ENCODE measurements at regions not wholly inside any gene's neighbourhood (a gene's known extent, or its start where the extent isn't known, plus 50 kb on each side); places are given as distances from the start of the nearest gene placed in this dataset.
"Not testable (repeated sequence)": the region's sequence is repeated elsewhere in the genome, so short reads cannot be mapped to it uniquely, and the experiment has no call there.

DNA sequence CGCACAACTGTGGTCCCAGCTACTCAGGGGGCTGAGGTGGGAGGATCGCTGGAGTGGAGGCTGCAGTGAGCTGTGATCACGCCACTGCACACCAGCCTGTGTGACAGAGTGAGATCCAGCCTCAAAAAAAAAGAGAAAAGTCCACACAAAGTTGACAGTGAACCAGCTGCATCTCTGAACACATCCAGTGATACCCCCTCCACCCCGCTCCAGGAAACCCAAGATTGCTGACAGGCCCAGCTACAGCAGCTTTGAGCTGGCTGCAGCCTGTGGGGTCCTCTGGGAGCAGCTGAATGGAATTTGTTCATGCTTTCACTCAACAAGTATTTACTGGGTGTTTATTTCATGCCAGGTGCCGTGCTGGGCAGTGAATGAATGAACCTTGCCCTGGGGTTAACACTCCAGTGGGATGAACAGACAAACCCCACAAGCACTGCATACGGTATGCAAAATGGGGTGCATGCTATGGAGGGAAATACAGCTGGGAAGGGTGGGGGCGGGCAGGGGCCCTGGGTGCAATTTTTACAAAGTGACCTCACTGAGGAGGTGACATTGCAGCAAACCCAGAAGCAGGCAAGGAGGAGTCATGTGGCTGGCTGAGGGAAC lies 170.9 kb downstream of the GOSR1 start:
- H3K4me3 ChIP-seq, result not testable (repeated sequence)

DNA sequence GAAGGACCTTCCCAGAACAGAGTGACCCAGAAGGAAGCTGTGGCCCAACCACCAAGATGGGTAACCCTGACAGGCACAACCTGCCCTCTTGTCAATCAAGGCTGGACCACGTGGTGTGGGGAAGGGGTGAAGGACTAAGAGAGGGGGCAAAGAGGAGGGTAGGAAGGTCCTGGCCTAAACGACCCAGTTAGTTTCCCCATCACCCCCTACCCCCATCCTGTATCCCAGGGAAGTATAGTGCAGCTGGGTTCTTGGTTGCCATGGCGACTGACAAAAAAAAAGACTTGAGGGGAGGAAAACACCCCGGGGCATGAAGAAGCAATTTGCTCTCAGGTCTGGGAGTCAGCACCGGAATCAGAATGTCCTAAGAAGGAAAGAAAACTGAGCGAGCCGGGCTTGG lies 168.7 kb downstream of the GOSR1 start:
- H3K27ac ChIP-seq, H3K4me3 ChIP-seq: not testable (repeated sequence)

More for the DNA sequence above, 170.9 kb downstream of the GOSR1 start:
- H3K27ac ChIP-seq, result not testable (repeated sequence)

DNA sequence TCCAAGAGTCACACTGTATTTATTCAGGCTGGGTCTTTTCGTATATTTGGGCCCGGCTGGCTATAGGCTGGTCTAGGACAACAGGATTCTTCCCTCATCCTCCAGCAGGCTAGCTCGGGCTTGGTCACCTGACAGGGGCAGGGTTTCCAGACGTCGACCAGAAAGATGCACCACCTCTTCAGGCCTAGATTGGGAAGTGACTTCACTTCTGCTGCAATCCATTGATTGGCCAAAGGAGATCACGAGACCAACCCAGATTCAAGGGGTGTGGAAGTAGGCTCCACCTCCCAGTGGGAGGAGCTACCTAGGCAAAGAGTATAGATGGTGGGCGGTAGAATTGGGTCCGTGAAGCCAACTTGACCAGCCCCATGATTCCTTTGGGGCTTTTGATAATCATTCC lies 167.5 kb downstream of the GOSR1 start:
- H3K27ac ChIP-seq, H3K4me3 ChIP-seq: not testable (repeated sequence)

DNA sequence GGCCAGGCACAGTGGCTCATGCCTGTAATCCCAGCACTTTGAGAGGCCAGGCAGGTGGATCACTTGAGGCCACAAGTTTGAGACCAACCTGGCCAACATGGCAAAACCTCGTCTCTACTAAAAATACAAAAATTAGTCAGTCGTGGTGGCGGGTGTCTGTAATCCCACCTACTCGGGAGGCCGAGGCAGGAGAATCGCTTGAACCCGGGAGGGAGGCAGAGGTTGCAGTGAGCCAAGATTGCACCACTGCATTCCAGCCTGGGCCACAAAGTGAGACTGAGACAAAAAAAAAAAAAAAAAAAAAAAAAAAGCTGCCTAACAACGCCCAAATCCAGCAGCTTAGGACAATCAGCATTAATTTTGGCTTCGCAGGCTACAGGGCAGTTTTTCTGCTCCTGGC lies 167.1 kb downstream of the GOSR1 start:
- H3K27ac ChIP-seq, H3K4me3 ChIP-seq: not testable (repeated sequence)

DNA sequence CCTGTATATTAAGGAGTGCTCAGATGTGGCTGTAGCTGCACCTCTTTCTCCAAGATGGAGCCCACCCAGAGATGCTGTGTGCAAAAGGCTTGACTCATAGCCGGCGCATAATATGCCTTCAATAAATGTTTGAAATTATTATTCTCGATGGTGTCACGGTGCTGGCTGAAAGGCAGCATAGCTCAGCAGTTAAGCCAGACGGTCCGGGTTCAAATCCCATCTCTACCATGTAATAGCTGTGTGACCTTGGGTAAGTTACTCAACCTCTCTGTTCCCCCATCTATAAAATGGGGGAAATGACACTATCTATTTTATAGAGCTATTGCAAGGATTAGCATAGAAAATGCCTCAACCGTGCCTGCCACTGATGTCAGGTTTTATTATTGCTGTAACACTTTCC lies 164.2 kb downstream of the GOSR1 start:
- H3K27ac ChIP-seq, H3K4me3 ChIP-seq: not testable (repeated sequence)

DNA sequence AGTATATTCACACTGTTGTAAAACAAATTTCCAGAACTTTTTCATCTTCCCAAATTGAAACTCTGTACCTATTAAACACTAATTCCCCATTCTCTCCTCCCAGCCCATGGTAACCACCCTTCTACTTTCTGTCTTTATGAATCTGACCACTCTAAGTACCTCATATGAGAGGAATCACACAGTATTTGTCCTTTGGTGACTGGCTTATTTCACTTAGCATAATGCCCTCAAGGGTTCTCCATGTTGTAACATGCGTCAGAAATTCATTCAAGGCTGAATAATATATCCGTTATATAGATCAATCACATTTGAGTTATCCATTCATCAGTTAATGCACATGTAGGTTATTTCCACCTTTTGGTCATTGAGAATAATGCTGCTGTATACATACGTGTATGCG lies 162.2 kb downstream of the GOSR1 start:
- not testable (repeated sequence) for H3K27ac ChIP-seq

DNA sequence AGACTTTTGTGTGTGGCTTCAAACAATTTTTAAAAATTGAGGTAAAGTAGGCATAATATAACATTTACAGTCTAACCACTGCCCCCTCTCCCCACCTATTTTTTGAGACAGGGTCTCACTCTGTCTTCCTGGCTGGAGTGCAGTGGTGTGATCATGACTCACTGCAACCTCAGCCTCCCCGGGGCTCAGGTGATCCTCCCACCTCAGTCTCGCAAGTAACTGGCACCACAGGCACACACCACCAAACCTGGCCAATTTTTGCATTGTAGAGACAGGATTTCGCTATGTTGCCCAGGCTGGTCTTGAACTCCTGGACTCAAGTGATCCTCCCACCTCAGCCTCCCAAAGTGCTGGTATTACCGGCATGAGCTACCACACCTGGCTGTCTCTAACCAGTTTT lies 161.8 kb downstream of the GOSR1 start:
- not testable (repeated sequence) for H3K27ac ChIP-seq, H3K4me3 ChIP-seq

More for the DNA sequence above, 162.2 kb downstream of the GOSR1 start:
- not testable (repeated sequence) for H3K4me3 ChIP-seq

DNA sequence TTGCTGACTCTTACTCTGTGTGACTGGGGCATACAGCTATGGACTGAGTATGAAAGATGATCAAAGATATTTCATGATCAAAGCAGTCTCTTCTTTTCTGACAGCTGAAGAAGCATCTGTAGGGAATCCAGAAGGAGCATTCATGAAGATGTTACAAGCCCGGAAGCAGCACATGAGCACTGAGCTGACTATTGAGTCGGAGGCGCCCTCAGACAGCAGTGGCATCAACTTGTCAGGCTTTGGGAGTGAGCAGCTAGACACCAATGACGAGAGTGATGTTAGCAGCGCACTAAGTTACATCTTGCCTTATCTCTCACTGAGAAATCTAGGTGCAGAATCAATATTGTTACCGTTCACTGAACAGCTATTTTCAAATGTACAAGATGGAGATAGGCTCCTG lies 154.4 kb downstream of the GOSR1 start:
- not testable (repeated sequence) for H3K27ac ChIP-seq, H3K4me3 ChIP-seq

DNA sequence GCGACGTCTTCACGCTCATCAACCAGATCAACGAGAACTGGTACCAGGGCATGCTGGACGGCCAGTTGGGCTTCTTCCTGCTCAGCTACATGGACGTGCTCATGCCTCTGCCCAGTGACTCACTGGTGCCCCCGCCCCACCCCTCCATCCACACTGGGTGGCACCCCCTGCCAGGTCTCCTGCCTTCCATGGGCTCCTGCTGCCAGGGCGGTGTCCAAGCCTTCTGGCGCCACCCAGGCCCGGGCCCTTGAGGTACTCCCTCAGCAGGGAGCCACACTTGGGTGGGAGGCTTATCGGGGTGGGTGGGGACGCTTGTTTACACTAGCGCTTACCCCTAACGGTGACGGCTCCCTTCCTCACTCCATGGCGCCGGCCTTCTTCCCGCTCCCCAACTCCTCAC lies 148.2 kb downstream of the GOSR1 start:
- not testable (repeated sequence) for H3K4me3 ChIP-seq, H3K27ac ChIP-seq

DNA sequence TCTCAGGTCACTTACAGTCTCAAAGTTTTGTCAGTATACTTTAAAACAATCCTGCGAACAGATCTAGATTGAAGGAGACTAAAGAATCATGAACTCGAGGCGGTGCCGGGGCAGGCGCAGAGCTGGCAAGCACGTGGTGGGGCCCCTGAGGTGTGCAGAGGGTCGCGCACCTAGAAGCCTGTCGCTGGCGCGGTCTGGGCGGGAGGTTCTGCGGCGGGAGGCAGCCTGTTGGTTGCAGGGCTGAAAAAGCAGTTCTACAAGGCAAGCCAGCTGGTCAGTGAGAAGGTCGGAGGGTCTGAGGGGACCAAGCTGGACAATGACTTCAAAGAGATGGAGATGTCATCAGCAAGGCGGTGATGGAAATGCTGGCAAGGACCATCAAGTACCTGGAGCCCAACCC lies 147.0 kb downstream of the GOSR1 start:
- H3K4me3 ChIP-seq, H3K27ac ChIP-seq: not testable (repeated sequence)

DNA sequence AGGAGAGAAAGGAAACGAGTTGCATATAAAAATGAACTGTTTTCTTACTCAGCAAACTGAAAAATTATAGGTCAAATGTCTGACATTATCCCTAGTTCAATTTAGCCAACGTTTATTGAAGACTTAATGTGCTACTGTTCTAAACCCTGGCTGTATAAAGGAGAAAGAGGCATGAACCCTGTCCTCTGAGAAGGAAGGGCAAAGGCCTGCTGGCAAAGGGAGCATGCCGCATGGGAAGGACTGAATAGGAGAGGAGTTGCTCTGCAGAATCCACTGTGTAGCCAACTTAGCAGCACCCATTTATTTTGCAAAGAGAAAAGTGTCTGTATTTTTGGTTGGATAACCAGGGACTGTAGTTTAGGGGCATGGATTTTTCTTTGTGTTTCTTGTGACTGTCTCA lies 132.5 kb downstream of the GOSR1 start:
- not testable (repeated sequence) for H3K4me3 ChIP-seq, H3K27ac ChIP-seq

DNA sequence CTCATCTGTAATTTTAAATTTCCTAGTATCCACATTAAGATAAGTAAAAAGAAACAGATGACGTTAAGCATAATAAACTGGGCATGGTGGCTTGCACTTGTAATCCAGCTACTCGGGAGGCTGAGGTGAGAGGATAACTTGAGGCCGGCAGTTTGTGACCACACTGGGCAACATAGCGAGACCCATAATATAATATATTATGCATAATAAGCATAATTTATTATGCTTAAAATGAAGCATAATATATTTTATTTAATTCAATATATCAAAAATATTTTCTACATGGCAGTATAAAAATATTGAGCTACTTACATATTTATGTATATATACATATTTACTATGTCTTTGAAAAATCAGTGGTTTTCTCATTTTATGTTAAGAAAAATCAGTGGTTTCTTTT lies 128.3 kb downstream of the GOSR1 start:
- Histone ChIP-seq H3K27ac (no peak overlapping the region), H3K4me3 (no peak overlapping the region)

DNA sequence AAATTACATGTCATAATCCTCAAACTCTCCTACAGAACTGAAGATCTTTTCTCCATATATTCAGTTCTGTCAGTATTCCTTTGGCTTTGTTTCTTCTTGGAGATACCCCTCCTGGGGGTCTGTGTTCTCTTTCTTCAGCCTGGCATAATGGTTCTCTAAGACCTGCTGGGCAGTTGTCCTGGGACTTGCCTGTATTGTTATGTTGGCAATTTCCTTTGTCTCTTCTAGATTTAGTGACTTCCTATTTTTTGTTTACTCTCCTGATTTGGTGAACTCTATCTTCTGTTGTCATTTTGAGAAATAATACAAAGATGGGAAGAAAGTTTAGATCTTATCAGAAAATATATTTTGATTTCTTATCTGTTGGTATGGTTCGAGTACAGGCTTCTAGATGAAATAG lies 127.8 kb downstream of the GOSR1 start:
- no peak overlapping the region for H3K27ac ChIP-seq
- no peak overlapping the region for H3K4me3 ChIP-seq

DNA sequence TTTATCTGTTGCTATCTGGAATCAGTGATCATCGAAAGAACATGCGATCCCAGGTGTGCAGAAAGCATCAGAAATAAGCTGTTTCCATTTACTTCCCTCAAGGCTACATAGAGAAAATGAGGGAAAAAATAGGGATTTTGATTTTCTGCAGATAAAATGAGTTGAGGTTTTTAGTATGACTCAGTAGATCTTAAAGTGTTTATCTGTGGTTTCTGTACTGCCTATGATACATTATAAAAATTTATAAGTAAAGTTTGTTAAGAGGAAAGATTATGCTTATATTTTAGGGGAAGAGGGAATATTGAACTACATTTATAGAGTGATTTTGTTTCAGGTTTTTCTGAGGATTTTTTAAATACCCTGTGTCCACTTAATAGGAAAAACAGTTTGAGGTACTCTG lies 125.2 kb downstream of the GOSR1 start:
- H3K27ac ChIP-seq, H3K4me3 ChIP-seq: not testable (repeated sequence)

DNA sequence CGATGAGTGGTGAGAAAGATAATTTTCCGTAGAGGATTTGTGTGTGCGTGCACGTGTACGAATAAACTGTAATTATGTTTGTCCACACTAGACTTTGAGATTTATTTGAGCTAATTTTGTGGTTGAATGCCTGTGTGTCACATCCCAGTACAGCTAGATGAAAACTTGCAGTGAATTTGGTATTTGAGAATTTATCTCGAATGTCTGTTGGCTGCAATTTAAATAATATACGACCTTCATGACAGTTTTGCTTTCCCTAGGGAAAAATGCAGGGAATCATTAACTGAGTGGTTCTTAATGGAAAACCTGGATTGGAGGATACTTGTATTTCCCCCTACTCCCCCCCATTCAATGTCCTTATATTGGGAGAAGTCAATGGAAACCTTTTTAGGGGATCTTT lies 124.8 kb downstream of the GOSR1 start:
- peak overlapping the region in 1 of 7 experiments; percentile 17 for H3K4me3 ChIP-seq
- not testable (repeated sequence) for H3K27ac ChIP-seq

DNA sequence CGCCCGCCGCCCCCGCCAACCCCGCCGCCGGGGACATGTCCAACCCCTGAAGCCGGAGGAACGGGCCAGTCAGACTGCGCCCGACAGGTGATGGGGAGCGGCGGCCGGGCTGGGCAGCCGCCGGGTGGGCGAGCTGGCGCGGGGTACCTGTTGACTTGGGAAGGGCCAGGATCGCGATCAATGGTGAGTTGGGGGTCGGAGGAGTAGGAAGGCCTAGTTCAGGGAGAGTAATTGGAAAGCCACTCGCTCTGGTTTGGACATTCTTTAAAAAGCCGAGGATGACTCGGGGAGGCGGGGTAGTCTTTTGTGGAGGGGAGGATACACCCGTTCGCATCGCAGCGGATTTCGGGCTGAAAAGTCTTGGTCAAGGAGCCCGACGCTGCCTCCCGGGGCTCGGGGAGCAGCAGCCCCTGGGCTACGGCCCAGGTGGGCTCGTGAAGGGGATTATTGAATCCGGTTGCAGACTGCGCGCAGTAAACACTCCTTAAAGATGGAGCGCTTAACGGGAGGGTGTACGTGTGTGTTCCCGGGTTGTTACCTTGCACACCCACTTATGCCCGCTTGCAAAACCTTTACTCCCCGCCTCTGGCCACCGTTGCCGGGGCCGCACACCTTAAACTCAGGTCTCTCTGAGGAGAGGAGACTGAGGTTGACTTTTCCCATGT lies 123.8 kb downstream of the GOSR1 start:
- H3K4me3 ChIP-seq, result peak overlapping the region; percentile 64 to 86 (median 79)

DNA sequence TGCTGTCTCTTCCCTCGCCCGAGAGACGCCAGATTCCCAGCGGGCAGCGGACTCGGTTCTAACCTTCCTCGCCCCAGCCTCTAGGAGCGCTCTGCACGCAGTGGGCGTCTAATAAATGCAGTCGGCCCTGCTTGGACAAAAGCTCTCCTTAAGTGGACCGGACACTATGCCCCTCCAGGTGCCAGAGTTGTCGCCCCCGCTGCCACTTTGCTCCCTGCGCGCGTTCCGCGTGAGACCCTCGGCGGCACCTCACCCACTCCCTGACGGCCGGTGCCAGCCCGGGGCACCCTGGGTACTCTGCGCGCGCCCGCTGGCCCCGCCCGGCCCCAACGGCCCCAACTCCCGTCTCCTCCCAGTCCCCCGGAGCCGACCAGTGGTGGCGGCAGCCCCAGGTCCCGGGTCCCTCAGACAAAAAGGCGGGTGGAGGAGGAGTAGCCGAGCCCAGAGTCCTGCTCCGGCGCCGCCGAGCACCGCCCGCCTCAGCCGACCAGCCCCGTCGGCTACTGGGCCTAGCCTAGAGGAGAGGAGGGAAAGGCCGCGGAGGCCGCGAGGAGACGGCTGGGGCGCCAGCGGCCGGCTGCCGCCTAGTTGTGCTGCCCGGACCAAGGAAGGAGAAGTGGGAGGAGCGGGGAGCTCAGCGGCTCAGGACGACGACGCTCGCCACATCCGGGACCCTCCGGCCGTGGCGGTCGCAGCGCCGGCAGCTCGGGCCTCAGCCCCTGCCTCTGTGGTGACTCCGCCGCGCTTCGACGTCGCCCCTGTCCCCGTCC lies 123.0 kb downstream of the GOSR1 start:
- peak overlapping the region; percentile 64 to 86 (median 79) for H3K4me3 ChIP-seq
- peak overlapping the region; percentile 52 to 98 (median 91) for H3K27ac ChIP-seq

More for the DNA sequence above, 123.8 kb downstream of the GOSR1 start:
- peak overlapping the region; percentile 52 to 98 (median 91) for H3K27ac ChIP-seq

DNA sequence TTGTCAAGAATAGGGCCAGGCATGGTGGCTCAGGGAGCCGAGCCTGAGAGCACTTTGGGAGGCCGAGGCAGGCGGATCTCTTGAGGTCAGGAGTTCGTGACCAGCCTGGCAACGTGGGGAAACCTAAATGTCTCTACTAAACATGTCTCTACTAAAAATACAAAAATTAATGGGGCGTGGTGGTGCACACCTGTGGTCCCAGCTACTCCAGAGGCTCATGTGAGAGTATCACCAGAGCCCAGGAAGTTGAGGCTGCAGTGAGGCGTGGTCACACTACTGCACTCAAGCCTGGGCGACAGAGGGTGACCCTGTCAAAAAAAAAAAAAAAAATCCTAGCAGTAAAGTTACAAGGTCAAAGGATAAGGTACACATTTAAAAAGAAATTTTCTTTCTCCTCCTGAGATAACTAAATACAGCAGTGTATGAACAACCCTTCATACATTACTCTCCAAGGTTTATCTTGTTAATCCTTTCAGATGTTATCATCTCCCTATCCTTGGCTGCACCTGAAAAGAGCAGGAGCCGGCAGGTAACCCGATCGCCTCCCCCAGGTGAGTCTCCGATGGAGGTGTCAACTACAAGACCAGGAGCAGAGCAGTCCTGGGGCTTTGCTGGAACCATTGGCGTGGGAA lies 122.3 kb downstream of the GOSR1 start:
- H3K27ac ChIP-seq, result peak overlapping the region in 20 of 21 experiments; percentile 52 to 98 (median 92)
- peak overlapping the region; percentile 64 to 86 (median 79) for H3K4me3 ChIP-seq

DNA sequence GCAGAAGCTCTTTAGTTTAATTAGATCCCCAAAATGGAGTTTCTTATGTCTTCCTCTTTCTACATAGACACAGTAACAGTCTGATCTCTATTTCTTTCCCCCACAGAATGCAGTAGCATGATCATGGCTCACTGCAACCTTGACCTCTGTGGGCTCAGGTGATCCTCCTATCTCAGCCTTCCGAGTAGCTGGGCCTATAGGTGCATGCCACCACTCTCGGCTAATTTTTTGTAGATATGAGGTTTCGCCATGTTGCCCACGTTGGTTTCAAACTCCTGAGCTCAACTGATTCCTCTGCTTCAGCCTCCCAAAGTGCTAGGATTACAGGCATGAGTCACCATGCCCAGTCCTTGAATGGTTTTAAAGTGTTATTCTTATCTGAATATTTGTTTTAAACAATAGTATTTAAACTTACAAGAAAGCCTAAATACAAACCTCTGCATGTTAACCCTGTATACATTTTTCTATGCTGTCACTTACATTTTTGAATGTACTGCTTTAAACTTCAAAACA lies 120.6 kb downstream of the GOSR1 start:
- no peak overlapping the region for H3K27ac ChIP-seq
- no peak overlapping the region for H3K4me3 ChIP-seq
